ENCODE measurements at regions not wholly inside any gene's neighbourhood (a gene's known extent, or its start where the extent isn't known, plus 50 kb on each side); places are given as distances from the start of the nearest gene placed in this dataset.

DNA sequence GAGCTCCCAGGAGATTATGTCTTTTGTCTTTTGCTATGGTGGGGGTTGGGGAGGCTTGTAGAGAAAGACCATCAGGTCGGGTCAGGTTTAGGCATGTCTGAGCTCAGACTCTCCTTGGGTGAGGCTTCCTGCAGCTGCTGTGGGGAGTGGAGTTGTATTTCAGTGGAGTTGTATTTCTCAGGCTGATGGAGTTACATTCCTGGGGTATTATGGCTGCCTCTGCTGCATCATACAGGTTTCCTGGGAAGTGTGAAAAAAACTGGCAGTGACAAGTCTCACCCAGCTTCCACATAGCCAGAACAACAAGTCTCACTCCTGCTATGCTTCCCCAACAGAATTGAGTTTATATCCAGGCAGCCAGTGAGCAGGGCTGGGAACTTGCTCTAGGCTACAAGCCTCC is 119.3 kb downstream of the VSIG4 start:
- Histone ChIP-seq H3K27me3 (replicated peaks; ENCODE audit: insufficient read depth) (no peaks in the 10 kb centered on the region), H3K27ac (no peak overlapping the region), H3K4me1 (ENCODE audit: insufficient read depth) (no peaks in the 10 kb centered on the region), H3K4me3 (no peak overlapping the region), H3K4me2 (ENCODE audit: unreplicated experiment) (no peak overlapping the region), H3K9me3 (ENCODE audit: low read depth) (no peaks in the 10 kb centered on the region), H3K9ac (no peak overlapping the region), H3K79me2 (ENCODE audit: insufficient read depth) (no peaks in the 10 kb centered on the region), H3F3A (ENCODE audit: insufficient read depth) (no peaks in the 10 kb centered on the region), H3K36me3 (ENCODE audit: low read depth) (no peaks in the 10 kb centered on the region), H2AFZ (no peak overlapping the region), H4K20me1 (ENCODE audit: insufficient read depth) (no peaks in the 10 kb centered on the region), H3K9me2 (ENCODE audit: insufficient read depth) (no peaks in the 10 kb centered on the region)
- 0% methylated on average over 1 of the region's 1 CpG for WGBS, 2 experiments (ENCODE audit: low coverage in 1 of 2, low lambda C conversion rate in 2 of 2, missing lambda C conversion rate in 2 of 2)
- TF ChIP-seq EZH2 (IDR thresholded peaks at IDR 0.05; ENCODE audit: insufficient read depth, poor library complexity, severe bottlenecking) (no peak), EZH2phosphoT487 (IDR thresholded peaks at IDR 0.05; ENCODE audit: insufficient read depth, low read depth) (no peak)
- no peak for DNase-seq
- in situ Hi-C loops (cut with MboI) = no loop called here

GRCh38 chrX:65910899-65911298 is 129.0 kb downstream of the VSIG4 start:
- Histone ChIP-seq H3K27me3 (replicated peaks; ENCODE audit: insufficient read depth) (no peaks in the 10 kb centered on the region), H2AFZ (no peak overlapping the region), H4K20me1 (ENCODE audit: insufficient read depth) (no peaks in the 10 kb centered on the region), H3F3A (ENCODE audit: insufficient read depth) (no peaks in the 10 kb centered on the region), H3K4me3 (no peak overlapping the region), H3K79me2 (ENCODE audit: insufficient read depth) (no peaks in the 10 kb centered on the region), H3K9me3 (ENCODE audit: low read depth) (no peaks in the 10 kb centered on the region), H3K4me1 (ENCODE audit: insufficient read depth) (no peaks in the 10 kb centered on the region), H3K9me2 (ENCODE audit: insufficient read depth) (no peaks in the 10 kb centered on the region), H3K9ac (no peak overlapping the region), H3K4me2 (ENCODE audit: unreplicated experiment) (no peak overlapping the region), H3K27ac (no peak overlapping the region), H3K36me3 (ENCODE audit: low read depth) (no peaks in the 10 kb centered on the region)
- in situ Hi-C loops (cut with MboI) = no loop called here
- WGBS, 2 experiments (ENCODE audit: low coverage in 1 of 2, low lambda C conversion rate in 2 of 2, missing lambda C conversion rate in 2 of 2) = 41 to 49% methylated on average over 3 of the region's 3 CpGs
- TF ChIP-seq EZH2 (IDR thresholded peaks at IDR 0.05; ENCODE audit: insufficient read depth, poor library complexity, severe bottlenecking) = no peak
- TF ChIP-seq EZH2phosphoT487 (IDR thresholded peaks at IDR 0.05; ENCODE audit: insufficient read depth, low read depth) = no peak
- no peak for DNase-seq

- Histone ChIP-seq H3K4me1 (ENCODE audit: insufficient read depth) (no peaks in the 10 kb centered on the region), H3F3A (ENCODE audit: insufficient read depth) (no peaks in the 10 kb centered on the region), H3K9me3 (ENCODE audit: low read depth) (no peaks in the 10 kb centered on the region), H3K27me3 (replicated peaks; ENCODE audit: insufficient read depth) (no peaks in the 10 kb centered on the region), H3K79me2 (ENCODE audit: insufficient read depth) (no peaks in the 10 kb centered on the region), H3K27ac (no peak overlapping the region), H4K20me1 (ENCODE audit: insufficient read depth) (no peaks in the 10 kb centered on the region), H3K9ac (no peak overlapping the region), H3K9me2 (ENCODE audit: insufficient read depth) (no peaks in the 10 kb centered on the region), H2AFZ (no peak overlapping the region), H3K36me3 (ENCODE audit: low read depth) (no peaks in the 10 kb centered on the region), H3K4me3 (no peak overlapping the region), H3K4me2 (ENCODE audit: unreplicated experiment) (no peak overlapping the region)
- in situ Hi-C loops (cut with MboI) = no loop called here
- 20% methylated on average over 1 of the region's 1 CpG for WGBS, 2 experiments (ENCODE audit: low coverage in 1 of 2, low lambda C conversion rate in 2 of 2, missing lambda C conversion rate in 2 of 2)
- no peak for TF ChIP-seq EZH2phosphoT487 (IDR thresholded peaks at IDR 0.05; ENCODE audit: insufficient read depth, low read depth)
- TF ChIP-seq EZH2 (IDR thresholded peaks at IDR 0.05; ENCODE audit: insufficient read depth, poor library complexity, severe bottlenecking) = no peak
- no peak for DNase-seq
Measured at GRCh38 chrX:65903750-65904149, 136.1 kb downstream of the VSIG4 start.

GRCh38 chrX:65902011-65902410 is 137.9 kb downstream of the VSIG4 start:
- in situ Hi-C loops (cut with MboI) = no loop called here
- TF ChIP-seq EZH2phosphoT487 (IDR thresholded peaks at IDR 0.05; ENCODE audit: insufficient read depth, low read depth) = no peak
- no peak for TF ChIP-seq EZH2 (IDR thresholded peaks at IDR 0.05; ENCODE audit: insufficient read depth, poor library complexity, severe bottlenecking)
- WGBS, 2 experiments (ENCODE audit: low coverage in 1 of 2, low lambda C conversion rate in 2 of 2, missing lambda C conversion rate in 2 of 2) = 25 to 41% methylated on average over 3 of the region's 3 CpGs

More at GRCh38 chrX:65902011-65902410, 137.9 kb downstream of the VSIG4 start:
- Histone ChIP-seq H2AFZ (no peak overlapping the region), H3K4me1 (ENCODE audit: insufficient read depth) (no peaks in the 10 kb centered on the region), H3K27ac (no peak overlapping the region), H3K4me2 (ENCODE audit: unreplicated experiment) (no peak overlapping the region), H3K36me3 (ENCODE audit: low read depth) (no peaks in the 10 kb centered on the region), H3K4me3 (no peak overlapping the region), H3K79me2 (ENCODE audit: insufficient read depth) (no peaks in the 10 kb centered on the region), H3K9ac (no peak overlapping the region), H3F3A (ENCODE audit: insufficient read depth) (no peaks in the 10 kb centered on the region), H3K9me2 (ENCODE audit: insufficient read depth) (no peaks in the 10 kb centered on the region), H4K20me1 (ENCODE audit: insufficient read depth) (no peaks in the 10 kb centered on the region), H3K9me3 (ENCODE audit: low read depth) (no peaks in the 10 kb centered on the region), H3K27me3 (replicated peaks; ENCODE audit: insufficient read depth) (no peaks in the 10 kb centered on the region)
- no peak for DNase-seq
